Peyer's patch (tissue), 4 donors: ENCODE measurements at regions not wholly inside any gene's neighbourhood (a gene's known extent, or its start where the extent isn't known, plus 50 kb on each side); places are given as distances from the start of the nearest gene placed in this dataset.
"Not testable (repeated sequence)": the region's sequence is repeated elsewhere in the genome, so short reads cannot be mapped to it uniquely, and the experiment has no call there.

ENCODE experiments used
- CTCF ChIP-seq, 6 experiments: fragments of 450-650 bp in 4 of 6; fragments of 200-600 bp in 2 of 6; sonication (generic) in 1 of 6; IDR thresholded peaks; one replicate each; pipeline ENCODE4 v1.5.1; 2017 to 2019; ENCODE audit warnings: antibody characterized with exemption in 6 of 6, mild to moderate bottlenecking in 3 of 6, moderate library complexity in 1 of 6
- POLR2A ChIP-seq, 2 donors: fragments of 450-650 bp; IDR thresholded peaks; one replicate each; pipeline ENCODE4 v1.5.1; 2017; ENCODE audit warnings: antibody characterized with exemption in 2 of 2, mild to moderate bottlenecking in 2 of 2, moderate library complexity in 2 of 2

- not testable (repeated sequence) for TF ChIP-seq CTCF, POLR2A (IDR thresholded peaks at IDR 0.05)
Measured at GRCh38 chr2:194787071-194787470, 870.0 kb upstream of the SLC39A10 start.
